NCI-H2029 (cell line): ENCODE measurements at regions not wholly inside any gene's neighbourhood (a gene's known extent, or its start where the extent isn't known, plus 50 kb on each side); places are given as distances from the start of the nearest gene placed in this dataset.
"Not testable (repeated sequence)": the region's sequence is repeated elsewhere in the genome, so short reads cannot be mapped to it uniquely, and the experiment has no call there.

Source experiments
- DNase-seq: peaks from one replicate; lab custom pipeline; 2025; lab: John Stamatoyannopoulos, UW

GRCh38 chr4:7141151-7141834 is 51.0 kb upstream of the SORCS2 start:
- no peak for DNase-seq

- DNase-seq = no peak
Observed at GRCh38 chr4:7140692-7141069, 51.7 kb upstream of the SORCS2 start.

DNA sequence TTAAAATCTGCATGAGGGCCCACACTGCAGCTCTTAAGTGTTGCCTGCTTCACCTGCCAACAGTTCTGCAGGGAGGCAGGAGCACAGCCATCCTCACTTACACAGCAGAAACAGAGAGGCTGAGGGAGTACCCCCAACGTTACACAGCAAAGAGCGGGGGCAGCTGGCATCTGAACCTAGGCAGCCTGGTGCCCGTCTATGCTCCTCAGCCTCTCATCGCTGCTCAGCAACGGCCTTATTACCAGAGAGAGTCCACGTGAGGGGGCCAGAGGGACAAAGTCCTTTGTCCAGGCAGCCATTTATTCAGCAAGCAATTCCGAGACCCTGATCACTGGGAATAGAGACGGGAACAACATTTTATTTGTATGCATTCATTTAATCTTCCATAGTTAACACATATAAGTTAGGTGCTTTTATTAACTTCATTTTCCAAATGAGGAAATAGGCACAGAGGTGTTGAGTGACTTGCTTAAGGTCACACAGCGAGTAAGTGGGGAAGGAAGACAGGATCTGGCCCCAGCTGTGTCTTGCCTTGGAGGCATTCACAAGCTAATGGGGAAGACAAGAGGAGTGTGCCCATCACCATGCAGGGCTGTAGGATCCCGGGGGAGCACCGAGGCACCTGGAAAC is 52.2 kb upstream of the SORCS2 start:
- no peak for DNase-seq

- no peak for DNase-seq
Observed at GRCh38 chr4:7139167-7139982, 53.0 kb upstream of the SORCS2 start.

GRCh38 chr4:7138223-7139166 is 53.8 kb upstream of the SORCS2 start:
- DNase-seq = no peak

GRCh38 chr4:7137326-7138200 is 54.8 kb upstream of the SORCS2 start:
- no peak for DNase-seq

- DNase-seq = no peak
Observed at GRCh38 chr4:7136351-7136750, 56.0 kb upstream of the SORCS2 start.

GRCh38 chr4:7135389-7135746 is 57.0 kb upstream of the SORCS2 start:
- DNase-seq = no peak

- no peak for DNase-seq
Observed at GRCh38 chr4:7134737-7135388, 57.5 kb upstream of the SORCS2 start.

GRCh38 chr4:7133818-7134650 is 58.3 kb upstream of the SORCS2 start:
- DNase-seq = not testable (repeated sequence)

GRCh38 chr4:7132730-7133582 is 59.4 kb upstream of the SORCS2 start:
- no peak for DNase-seq

DNA sequence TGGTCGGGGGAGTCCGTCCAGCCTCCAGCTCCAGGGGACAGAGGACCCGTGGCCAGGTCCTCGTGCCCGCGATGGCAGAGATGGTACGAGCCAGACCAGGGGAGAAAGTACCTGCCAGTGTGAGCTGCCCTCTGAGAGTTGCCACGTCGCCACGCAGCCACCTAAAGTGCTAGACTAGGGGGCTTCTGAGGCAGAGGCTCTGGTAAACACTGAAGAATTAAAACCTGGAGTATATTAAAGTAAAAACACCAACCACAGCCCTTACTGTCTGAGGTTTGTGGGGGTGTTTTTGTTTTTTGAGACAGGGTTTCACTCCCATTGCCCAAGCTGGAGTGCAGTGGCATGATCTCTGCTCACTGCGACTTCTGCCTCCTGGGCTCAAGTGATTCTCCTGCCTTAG is 60.1 kb upstream of the SORCS2 start:
- DNase-seq = no peak

GRCh38 chr4:7131498-7132031 is 60.8 kb upstream of the SORCS2 start:
- DNase-seq = no peak

GRCh38 chr4:7130621-7131211 is 61.6 kb upstream of the SORCS2 start:
- no peak for DNase-seq

DNA sequence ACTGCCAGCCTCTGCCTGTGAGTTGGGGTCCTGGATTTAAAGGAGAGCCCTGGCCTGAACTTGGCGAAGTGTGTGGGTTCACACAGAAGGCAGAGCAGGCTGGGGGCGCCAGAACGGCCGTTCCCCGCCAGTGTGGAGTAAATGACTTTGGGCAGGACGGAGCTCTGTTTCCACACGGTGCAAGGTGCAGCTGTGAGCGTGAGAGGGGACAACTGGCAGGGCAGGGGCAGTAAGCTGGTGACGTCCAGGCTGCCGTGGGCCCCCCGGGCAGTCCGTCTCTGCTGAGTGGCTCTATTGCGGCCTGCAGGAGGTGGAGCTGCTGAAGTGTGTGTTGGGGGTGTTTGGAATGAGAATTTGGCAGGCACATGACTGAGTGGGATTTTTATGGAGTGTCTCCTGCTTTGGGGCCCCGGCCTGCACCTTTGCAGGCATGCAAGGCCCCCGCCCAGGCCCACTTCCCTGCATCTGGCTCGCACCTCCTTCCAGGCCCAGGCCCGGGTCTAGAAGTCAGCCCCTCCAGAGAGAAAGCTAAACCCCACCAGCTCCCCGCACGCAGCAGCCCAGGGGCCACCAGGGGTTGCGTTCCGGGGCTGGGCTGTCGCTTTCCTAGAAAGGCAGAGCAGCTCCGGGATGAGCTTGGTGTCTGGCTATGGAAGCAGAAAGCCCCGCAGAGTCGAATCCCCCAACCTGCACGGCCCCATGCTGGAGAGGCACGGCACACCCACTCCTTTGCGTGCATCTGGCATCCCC is 62.2 kb upstream of the GRPEL1 start:
- no peak for DNase-seq

DNA sequence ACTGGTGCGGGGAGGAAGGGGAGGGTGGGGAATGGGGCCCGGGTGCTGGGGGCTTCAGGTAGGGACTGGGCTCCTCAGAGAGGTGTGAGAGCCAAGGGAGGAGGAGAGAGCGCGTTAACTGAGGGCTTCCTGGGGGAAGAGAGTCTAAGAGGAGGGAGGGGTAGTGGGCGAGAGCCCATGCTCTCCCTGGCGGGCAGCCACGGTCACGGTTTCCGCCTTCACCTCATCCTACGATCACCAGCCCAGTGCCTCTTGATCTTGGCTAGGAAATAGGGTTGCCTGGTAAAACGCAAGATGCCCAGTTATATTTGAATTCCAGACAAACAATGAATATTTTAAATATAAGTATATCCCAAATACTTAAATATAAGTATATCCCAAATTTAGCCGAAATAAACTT is 60.8 kb upstream of the GRPEL1 start:
- peak; percentile 85 for DNase-seq

GRCh38 chr4:7128234-7128633 is 60.4 kb upstream of the GRPEL1 start:
- no peak for DNase-seq
